ENCODE measurements at regions not wholly inside any gene's neighbourhood (a gene's known extent, or its start where the extent isn't known, plus 50 kb on each side); places are given as distances from the start of the nearest gene placed in this dataset.

DNA sequence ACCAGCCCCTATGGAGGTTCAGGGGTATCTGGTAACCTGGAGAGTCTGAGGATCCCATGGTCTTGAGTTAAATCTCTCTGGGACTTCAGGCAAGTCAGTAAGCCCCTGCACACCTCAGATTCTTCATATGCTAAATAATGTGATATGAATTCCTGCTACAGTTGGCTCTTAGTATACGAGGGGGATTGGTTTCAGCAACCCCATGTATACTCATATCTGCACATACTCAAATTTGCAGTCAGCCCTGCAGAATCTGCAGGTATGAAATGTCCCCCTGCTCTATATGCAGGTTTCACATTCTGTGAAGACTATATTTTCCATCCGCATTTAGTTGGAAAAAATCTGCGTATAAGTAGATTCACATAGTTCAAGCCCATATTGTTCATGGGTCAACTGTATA, 136.6 kb downstream of the TOMM20 start:
- TF ChIP-seq, protein P1, sequence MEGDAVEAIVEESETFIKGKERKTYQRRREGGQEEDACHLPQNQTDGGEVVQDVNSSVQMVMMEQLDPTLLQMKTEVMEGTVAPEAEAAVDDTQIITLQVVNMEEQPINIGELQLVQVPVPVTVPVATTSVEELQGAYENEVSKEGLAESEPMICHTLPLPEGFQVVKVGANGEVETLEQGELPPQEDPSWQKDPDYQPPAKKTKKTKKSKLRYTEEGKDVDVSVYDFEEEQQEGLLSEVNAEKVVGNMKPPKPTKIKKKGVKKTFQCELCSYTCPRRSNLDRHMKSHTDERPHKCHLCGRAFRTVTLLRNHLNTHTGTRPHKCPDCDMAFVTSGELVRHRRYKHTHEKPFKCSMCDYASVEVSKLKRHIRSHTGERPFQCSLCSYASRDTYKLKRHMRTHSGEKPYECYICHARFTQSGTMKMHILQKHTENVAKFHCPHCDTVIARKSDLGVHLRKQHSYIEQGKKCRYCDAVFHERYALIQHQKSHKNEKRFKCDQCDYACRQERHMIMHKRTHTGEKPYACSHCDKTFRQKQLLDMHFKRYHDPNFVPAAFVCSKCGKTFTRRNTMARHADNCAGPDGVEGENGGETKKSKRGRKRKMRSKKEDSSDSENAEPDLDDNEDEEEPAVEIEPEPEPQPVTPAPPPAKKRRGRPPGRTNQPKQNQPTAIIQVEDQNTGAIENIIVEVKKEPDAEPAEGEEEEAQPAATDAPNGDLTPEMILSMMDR (IDR thresholded peaks at IDR 0.05; ENCODE audit: low read depth, low read length, missing control alignments), result no peak
- Histone ChIP-seq H3K27ac (no peak overlapping the region), H3K27me3 (replicated peaks) (no peaks in the 10 kb centered on the region), H3K4me3 (ENCODE audit: low read depth, low read length) (no peak overlapping the region), H3K36me3 (replicated peaks) (no peaks in the 10 kb centered on the region)
- no peak for DNase-seq
- in situ Hi-C loops (cut with HindIII; ENCODE audit: low pct_ligation_motif_present, low sequenced_read_pairs), result no loop called here

DNA sequence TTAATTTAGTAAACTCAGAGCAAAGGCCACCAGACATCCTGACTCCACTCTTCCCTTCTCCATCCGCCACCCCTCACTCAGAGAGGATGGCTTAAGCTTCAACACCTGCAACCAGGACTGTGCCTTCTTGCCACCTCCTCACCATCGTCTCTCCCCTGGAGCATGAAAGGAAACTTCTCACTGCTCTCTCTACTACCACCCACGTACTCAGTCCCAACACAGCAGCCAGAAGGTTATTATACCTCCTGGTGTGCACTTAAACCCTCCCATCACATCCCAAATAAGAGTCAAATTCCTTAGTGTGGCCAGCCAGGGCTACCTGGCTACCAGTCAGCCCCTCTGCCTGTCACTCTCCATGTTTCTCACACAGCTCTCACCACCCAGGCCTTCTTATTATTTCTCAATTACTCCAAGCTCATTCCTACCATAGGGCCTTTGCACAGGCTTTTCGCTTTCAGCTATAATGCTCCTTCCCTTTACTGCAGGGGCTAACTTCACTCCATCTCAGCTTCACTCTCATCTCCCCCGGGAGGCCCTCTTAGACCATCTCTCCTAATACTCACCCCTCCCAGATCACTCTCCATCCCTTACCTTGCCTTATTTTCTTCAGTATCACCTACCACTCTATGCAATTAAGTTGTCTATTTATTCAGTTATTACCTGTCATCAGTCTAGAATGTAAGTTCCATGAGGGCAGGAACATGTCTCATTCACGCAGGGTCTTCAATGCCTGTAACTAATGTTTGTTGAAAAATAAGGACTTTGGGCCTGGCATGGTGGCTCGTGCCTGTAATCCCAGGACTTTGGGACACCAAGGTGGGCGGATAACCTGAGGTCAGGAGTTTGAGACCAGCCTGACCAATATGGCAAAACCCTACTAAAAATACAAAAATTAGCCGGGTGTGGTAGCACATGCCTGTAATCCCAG, 137.5 kb downstream of the TOMM20 start:
- in situ Hi-C loops (cut with HindIII; ENCODE audit: low pct_ligation_motif_present, low sequenced_read_pairs), result no loop called here

DNA sequence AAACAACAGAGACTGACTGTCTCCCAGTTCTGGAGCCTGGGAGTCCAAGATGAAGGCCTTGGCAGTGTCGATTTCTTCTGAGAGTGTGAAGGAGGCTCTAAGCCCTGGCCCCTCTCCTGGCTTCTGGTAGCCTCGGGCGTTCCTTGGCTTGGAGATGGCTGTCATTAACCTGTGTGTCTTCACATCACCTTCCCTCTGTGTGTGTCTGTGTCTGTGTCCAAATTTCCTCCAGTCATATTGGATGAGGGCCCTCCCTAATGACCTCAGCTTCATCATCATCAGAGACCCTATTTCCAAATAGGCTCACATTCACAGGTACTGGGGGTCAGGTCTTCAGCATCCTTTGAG, 138.3 kb downstream of the TOMM20 start:
- TF ChIP-seq, protein P1 (IDR thresholded peaks at IDR 0.05; ENCODE audit: low read depth, low read length, missing control alignments), result no peak
- Histone ChIP-seq H3K36me3 (replicated peaks) (no peaks in the 10 kb centered on the region), H3K4me3 (ENCODE audit: low read depth, low read length) (no peak overlapping the region), H3K27me3 (replicated peaks) (no peaks in the 10 kb centered on the region), H3K27ac (no peak overlapping the region)
- in situ Hi-C loops (cut with HindIII; ENCODE audit: low pct_ligation_motif_present, low sequenced_read_pairs), result no loop called here
- no peak for DNase-seq

More for the DNA sequence above, 137.5 kb downstream of the TOMM20 start:
- H3K4me3 ChIP-seq (ENCODE audit: low read depth, low read length), result no peak overlapping the region
- no peak for DNase-seq
- H3K27me3 ChIP-seq (replicated peaks), result no peaks in the 10 kb centered on the region
- no peaks in the 10 kb centered on the region for H3K36me3 ChIP-seq (replicated peaks)
- TF ChIP-seq, protein P1 (IDR thresholded peaks at IDR 0.05; ENCODE audit: low read depth, low read length, missing control alignments), result no peak
- H3K27ac ChIP-seq, result no peak overlapping the region

DNA sequence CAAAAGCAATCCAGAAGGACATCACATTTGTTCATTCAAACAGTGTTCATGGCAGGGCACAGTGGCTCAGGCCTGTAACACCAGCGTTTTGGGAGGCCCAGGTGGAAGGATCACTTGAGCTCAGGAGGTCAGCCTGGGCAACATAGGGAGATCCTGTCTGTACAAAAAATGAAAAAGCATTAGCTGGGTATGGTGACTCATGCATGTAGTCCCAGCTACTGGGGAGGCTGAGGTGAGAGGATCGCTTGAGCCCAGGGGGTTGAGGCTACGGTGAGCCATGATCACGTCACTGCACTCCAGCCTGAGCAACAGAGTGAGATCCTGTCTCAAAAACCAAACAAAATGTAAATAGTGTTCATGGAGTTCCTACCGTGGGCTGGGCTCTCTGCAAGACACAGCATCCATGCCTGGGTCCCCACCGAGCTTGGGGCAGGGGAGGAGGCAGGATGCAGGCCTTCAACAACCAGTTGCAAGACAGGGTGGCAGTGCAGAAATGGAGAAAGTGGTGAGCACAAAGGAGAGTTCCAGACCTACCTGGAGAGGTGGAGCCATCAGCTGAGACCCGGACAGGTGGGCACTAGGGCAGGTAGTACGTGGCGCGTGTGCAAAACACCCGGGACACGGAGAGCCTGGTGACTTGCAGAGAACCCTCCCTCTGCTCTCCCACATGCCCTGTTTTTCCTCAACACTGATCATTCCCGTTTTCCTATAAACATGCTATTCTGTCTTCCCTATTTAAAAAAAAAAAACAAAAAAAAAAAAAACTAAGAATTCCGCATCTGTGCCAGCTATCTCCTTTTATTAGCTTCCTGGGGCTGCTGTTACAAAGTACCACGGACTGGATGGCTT, 138.9 kb downstream of the TOMM20 start:
- Histone ChIP-seq H3K4me3 (ENCODE audit: low read depth, low read length) (no peak overlapping the region), H3K27me3 (replicated peaks) (no peaks in the 10 kb centered on the region), H3K27ac (no peak overlapping the region), H3K36me3 (replicated peaks) (no peaks in the 10 kb centered on the region)
- DNase-seq, result no peak
- in situ Hi-C loops (cut with HindIII; ENCODE audit: low pct_ligation_motif_present, low sequenced_read_pairs), result no loop called here
- TF ChIP-seq, protein P1 (IDR thresholded peaks at IDR 0.05; ENCODE audit: low read depth, low read length, missing control alignments), result no peak

DNA sequence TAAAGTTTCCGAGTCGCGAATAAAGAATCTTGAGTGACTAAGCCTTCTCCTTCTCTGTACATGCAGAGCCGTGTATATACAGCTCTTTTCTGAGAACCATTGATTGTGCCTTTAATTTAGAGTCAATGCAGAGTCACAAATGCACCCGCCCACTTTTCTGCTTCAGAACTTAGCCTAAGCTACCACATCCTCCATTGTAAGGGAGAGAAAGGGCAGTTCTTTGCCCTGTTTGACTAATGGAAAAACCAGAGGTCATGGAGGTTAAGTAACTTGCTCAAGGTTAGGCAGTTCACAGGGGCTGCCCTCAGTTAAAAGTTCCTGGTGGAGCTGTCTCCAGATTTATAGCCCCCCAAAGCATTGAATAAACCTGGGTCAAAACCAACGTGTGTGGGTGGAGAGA, 139.6 kb downstream of the TOMM20 start:
- TF ChIP-seq, protein P1 (IDR thresholded peaks at IDR 0.05; ENCODE audit: low read depth, low read length, missing control alignments), result no peak
- Histone ChIP-seq H3K27ac (peak overlapping the region; percentile 1), H3K27me3 (replicated peaks) (no peaks in the 10 kb centered on the region), H3K4me3 (ENCODE audit: low read depth, low read length) (no peak overlapping the region), H3K36me3 (replicated peaks) (no peaks in the 10 kb centered on the region)
- in situ Hi-C loops (cut with HindIII; ENCODE audit: low pct_ligation_motif_present, low sequenced_read_pairs), result no loop called here
- no peak for DNase-seq

Measured in brain microvascular endothelial cell (primary cell).